ENCODE measurements at regions not wholly inside any gene's neighbourhood (a gene's known extent, or its start where the extent isn't known, plus 50 kb on each side); places are given as distances from the start of the nearest gene placed in this dataset.

DNA sequence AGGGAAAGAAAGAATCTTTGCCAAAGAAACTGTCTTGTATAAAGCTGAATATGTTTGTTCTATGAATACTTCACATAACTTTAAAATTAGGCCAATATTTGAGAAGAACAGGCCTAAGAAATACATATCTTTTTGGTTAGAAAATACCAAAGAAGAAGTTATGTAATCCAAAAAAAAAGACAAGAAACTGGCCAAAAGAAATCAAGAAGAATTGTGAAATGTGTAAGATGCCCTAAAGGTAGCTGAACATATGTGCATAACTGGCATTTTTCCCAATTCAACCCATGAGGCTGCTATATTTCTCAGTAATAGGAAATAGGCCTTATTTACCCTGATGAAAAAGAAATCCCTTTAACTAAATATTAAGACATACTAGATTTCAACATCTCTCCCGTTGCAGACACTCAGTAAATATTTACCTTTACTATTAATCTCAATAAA, 290.0 kb downstream of the CETN3 start:
- TF ChIP-seq, protein P1, sequence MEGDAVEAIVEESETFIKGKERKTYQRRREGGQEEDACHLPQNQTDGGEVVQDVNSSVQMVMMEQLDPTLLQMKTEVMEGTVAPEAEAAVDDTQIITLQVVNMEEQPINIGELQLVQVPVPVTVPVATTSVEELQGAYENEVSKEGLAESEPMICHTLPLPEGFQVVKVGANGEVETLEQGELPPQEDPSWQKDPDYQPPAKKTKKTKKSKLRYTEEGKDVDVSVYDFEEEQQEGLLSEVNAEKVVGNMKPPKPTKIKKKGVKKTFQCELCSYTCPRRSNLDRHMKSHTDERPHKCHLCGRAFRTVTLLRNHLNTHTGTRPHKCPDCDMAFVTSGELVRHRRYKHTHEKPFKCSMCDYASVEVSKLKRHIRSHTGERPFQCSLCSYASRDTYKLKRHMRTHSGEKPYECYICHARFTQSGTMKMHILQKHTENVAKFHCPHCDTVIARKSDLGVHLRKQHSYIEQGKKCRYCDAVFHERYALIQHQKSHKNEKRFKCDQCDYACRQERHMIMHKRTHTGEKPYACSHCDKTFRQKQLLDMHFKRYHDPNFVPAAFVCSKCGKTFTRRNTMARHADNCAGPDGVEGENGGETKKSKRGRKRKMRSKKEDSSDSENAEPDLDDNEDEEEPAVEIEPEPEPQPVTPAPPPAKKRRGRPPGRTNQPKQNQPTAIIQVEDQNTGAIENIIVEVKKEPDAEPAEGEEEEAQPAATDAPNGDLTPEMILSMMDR (IDR thresholded peaks at IDR 0.05), result no peak
- TF ChIP-seq SIN3A (IDR thresholded peaks at IDR 0.05; ENCODE audit: borderline replicate concordance, insufficient read depth, low read depth, low read length) (no peak), TCF7L2 (IDR thresholded peaks at IDR 0.05; ENCODE audit: low read depth, low read length) (no peak)
